ENCODE measurements at regions not wholly inside any gene's neighbourhood (a gene's known extent, or its start where the extent isn't known, plus 50 kb on each side); places are given as distances from the start of the nearest gene placed in this dataset.

GRCh38 chr2:47260971-47261370 lies 84.7 kb upstream of the CALM2 start:
- TF ChIP-seq MAX (IDR thresholded peaks at IDR 0.05; ENCODE audit: low read depth, low read length) = no peak
- TF ChIP-seq CTCF (IDR thresholded peaks at IDR 0.05; ENCODE audit: low read depth, low read length) = no peak
- no peak for TF ChIP-seq POLR2A (IDR thresholded peaks at IDR 0.05; ENCODE audit: extremely low read depth, insufficient read length)
- TF ChIP-seq MYC (IDR thresholded peaks at IDR 0.05; ENCODE audit: low read depth, low read length) = no peak

All from NB4 (cell line).